ENCODE measurements at regions not wholly inside any gene's neighbourhood (a gene's known extent, or its start where the extent isn't known, plus 50 kb on each side); places are given as distances from the start of the nearest gene placed in this dataset.

DNA sequence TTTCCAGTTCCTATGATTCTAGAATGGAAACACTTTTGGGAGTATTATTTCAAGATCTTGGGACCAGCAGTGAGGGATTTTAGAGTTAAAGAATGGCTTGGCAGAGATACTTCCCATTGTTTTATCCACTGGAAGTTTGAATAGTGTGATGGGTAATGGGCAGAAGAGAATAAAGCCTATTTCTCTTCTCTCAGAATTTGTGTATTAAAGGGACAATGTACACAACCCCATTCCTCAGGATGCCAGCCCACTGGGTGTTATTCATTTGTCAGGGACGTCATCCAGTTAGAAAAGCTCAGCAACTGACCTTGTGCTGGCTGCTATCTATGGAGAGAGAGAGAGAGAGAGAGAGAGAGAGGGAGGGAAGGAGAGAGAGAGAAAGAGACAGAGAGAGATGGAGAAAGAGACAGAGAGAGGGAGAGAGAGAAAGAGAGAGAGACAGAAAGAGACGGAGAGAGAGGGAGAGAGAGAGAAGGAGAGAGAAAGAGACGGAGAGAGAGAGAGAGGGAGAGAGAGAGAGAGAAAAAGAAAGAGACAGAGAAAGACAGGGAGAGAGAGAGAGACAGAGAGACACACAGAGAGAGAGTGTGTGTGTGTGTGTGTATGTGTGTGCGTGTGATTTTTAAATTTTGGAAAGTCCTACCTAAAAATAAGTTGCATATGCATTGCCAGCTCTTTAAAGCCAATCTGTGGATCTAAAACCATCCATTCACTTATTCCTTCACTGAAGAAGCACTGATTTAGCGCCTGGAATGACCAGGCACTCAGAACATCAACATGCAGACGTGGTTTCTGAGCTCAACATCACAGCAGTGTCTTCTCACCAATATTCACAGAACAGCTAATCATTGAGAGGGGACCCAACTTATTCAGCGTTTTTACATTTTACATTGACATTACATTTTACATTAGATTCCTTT, 388.8 kb downstream of the THBS2 start:
- no peak for DNase-seq (ENCODE audit: unreplicated experiment)
- BruUV-seq (replicated peaks) = no TSS peak
- peaks cover 6% of the 10 kb centered on the region for H3K4me1 Mint-ChIP-seq (ENCODE audit: insufficient read depth, unreplicated experiment)
- intact Hi-C loops (cut with micrococcal nuclease) = no loop called here
- ChIA-PET POLR2A (interaction anchor here (0.7 kb wide), 1 partner anchor 9 kb away, joined by 3 read pairs; no protein-coding TSS in a partner anchor), CTCF (interaction anchor here (0.9 to 1.1 kb wide), 2 partner anchors 17 to 495 kb away, joined by 3 read pairs; no protein-coding TSS in a partner anchor)
- TF ChIP-seq, protein P1, sequence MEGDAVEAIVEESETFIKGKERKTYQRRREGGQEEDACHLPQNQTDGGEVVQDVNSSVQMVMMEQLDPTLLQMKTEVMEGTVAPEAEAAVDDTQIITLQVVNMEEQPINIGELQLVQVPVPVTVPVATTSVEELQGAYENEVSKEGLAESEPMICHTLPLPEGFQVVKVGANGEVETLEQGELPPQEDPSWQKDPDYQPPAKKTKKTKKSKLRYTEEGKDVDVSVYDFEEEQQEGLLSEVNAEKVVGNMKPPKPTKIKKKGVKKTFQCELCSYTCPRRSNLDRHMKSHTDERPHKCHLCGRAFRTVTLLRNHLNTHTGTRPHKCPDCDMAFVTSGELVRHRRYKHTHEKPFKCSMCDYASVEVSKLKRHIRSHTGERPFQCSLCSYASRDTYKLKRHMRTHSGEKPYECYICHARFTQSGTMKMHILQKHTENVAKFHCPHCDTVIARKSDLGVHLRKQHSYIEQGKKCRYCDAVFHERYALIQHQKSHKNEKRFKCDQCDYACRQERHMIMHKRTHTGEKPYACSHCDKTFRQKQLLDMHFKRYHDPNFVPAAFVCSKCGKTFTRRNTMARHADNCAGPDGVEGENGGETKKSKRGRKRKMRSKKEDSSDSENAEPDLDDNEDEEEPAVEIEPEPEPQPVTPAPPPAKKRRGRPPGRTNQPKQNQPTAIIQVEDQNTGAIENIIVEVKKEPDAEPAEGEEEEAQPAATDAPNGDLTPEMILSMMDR (IDR thresholded peaks at IDR 0.05; ENCODE audit: unreplicated experiment) = no peak
- no peaks in the 10 kb centered on the region for H3K9me3 Mint-ChIP-seq (ENCODE audit: unreplicated experiment)
- H3K36me3 Mint-ChIP-seq (ENCODE audit: insufficient read depth, unreplicated experiment) = no peaks in the 10 kb centered on the region
- peaks cover 20% of the 10 kb centered on the region for H3K27me3 Mint-ChIP-seq (ENCODE audit: insufficient read depth, unreplicated experiment)
- H3K4me3 Mint-ChIP-seq (ENCODE audit: unreplicated experiment) = no peak overlapping the region
- no peak overlapping the region for H3K27ac Mint-ChIP-seq (ENCODE audit: low read depth, unreplicated experiment)

GRCh38 chr6:168863467-168863866, 390.2 kb downstream of the THBS2 start:
- H3K27ac Mint-ChIP-seq (ENCODE audit: low read depth, unreplicated experiment) = no peak overlapping the region
- ChIA-PET POLR2A (no interaction called here), CTCF (interaction anchor here (0.5 to 0.7 kb wide), 2 partner anchors 702 to 863 kb away, joined by 3 read pairs; no protein-coding TSS in a partner anchor)
- no peak for DNase-seq (ENCODE audit: unreplicated experiment)
- H3K27me3 Mint-ChIP-seq (ENCODE audit: insufficient read depth, unreplicated experiment) = peaks cover 20% of the 10 kb centered on the region
- intact Hi-C loops (cut with micrococcal nuclease) = no loop called here
- TF ChIP-seq, protein P1 (IDR thresholded peaks at IDR 0.05; ENCODE audit: unreplicated experiment) = no peak
- H3K4me3 Mint-ChIP-seq (ENCODE audit: unreplicated experiment) = no peak overlapping the region
- H3K4me1 Mint-ChIP-seq (ENCODE audit: insufficient read depth, unreplicated experiment) = peaks cover 6% of the 10 kb centered on the region
- BruUV-seq (replicated peaks) = no TSS peak
- H3K9me3 Mint-ChIP-seq (ENCODE audit: unreplicated experiment) = no peaks in the 10 kb centered on the region
- no peaks in the 10 kb centered on the region for H3K36me3 Mint-ChIP-seq (ENCODE audit: insufficient read depth, unreplicated experiment)

DNA sequence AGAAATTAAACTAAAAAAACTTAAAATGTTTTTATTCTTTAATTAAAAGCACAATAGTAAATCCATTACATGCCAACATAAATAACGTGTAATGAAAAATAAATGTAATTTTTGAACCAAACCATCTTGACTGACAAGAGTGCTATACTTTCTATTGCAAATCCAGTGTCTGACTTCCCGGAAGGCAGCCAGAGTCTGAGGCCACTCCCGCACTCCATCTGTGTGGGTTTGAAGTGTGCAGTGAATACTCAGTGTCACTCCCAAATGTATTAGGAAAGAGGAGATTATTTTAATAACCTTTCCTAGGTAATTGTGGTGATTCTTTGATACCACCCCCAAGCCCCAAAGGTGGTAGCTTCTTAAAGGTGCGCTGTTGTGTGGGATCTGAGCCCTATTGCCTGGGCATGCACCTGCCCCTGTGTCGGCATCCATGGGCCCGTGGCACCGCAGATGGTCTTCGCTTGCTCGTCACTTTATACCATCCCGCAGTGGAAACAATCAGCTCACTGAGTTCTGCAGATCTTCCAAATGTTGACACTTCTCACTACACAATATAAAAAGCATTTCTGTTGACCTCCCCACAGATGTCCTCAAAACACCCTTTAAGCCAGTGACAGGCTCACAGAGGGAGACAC, 391.2 kb downstream of the THBS2 start:
- H3K27me3 Mint-ChIP-seq (ENCODE audit: insufficient read depth, unreplicated experiment) = peaks cover 20% of the 10 kb centered on the region
- ChIA-PET POLR2A (interaction anchor here (0.6 kb wide), 1 partner anchor 1565 kb away, joined by 3 read pairs; no protein-coding TSS in a partner anchor), CTCF (no interaction called here)
- no peak for DNase-seq (ENCODE audit: unreplicated experiment)
- H3K27ac Mint-ChIP-seq (ENCODE audit: low read depth, unreplicated experiment) = no peak overlapping the region
- TF ChIP-seq, protein P1 (IDR thresholded peaks at IDR 0.05; ENCODE audit: unreplicated experiment) = no peak
- H3K9me3 Mint-ChIP-seq (ENCODE audit: unreplicated experiment) = no peaks in the 10 kb centered on the region
- peaks cover 6% of the 10 kb centered on the region for H3K4me1 Mint-ChIP-seq (ENCODE audit: insufficient read depth, unreplicated experiment)
- intact Hi-C loops (cut with micrococcal nuclease) = no loop called here
- no peaks in the 10 kb centered on the region for H3K36me3 Mint-ChIP-seq (ENCODE audit: insufficient read depth, unreplicated experiment)
- BruUV-seq (replicated peaks) = no TSS peak
- no peak overlapping the region for H3K4me3 Mint-ChIP-seq (ENCODE audit: unreplicated experiment)

DNA sequence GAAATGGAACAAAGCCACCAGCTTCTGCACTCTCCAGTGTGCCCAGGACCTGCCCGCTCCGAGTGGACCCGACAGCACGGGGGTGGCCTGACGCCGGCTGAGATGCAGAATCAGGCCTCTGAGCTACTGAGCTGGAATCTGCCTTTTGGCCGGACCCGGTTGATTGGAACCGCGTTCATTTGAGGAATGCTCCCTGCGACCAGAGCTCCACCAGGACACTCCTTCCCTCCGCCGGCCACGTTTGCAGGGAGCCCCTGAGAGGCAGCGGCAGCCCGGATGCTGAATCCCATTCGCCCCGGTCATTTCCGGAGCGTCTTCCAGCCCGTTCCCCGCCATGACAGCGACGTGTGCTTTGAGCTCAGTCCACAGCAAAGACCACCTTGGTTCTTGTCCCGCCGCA, 392.7 kb downstream of the THBS2 start:
- ChIA-PET POLR2A (no interaction called here), CTCF (no interaction called here)
- intact Hi-C loops (cut with micrococcal nuclease) = no loop called here
- Mint-ChIP-seq H3K27me3 (ENCODE audit: insufficient read depth, unreplicated experiment) (peaks cover 19% of the 10 kb centered on the region), H3K36me3 (ENCODE audit: insufficient read depth, unreplicated experiment) (no peaks in the 10 kb centered on the region), H3K4me3 (ENCODE audit: unreplicated experiment) (no peak overlapping the region), H3K27ac (ENCODE audit: low read depth, unreplicated experiment) (no peak overlapping the region), H3K4me1 (ENCODE audit: insufficient read depth, unreplicated experiment) (peaks cover 6% of the 10 kb centered on the region), H3K9me3 (ENCODE audit: unreplicated experiment) (no peaks in the 10 kb centered on the region)
- DNase-seq (ENCODE audit: unreplicated experiment) = no peak
- BruUV-seq (replicated peaks) = no TSS peak
- TF ChIP-seq, protein P1 (IDR thresholded peaks at IDR 0.05; ENCODE audit: unreplicated experiment) = no peak

Data from MCF 10A (cell line).